GM13977 (cell line): ENCODE measurements at regions not wholly inside any gene's neighbourhood (a gene's known extent, or its start where the extent isn't known, plus 50 kb on each side); places are given as distances from the start of the nearest gene placed in this dataset.

Source experiments
- DNase-seq: peaks from one replicate; pipeline ENCODE4 v3.0.0; 2012; ENCODE audit warnings: low spot score
- in situ Hi-C: fragments of 300-500 bp; cut with MboI; formaldehyde crosslinking; loops from one replicate; pipeline ENCODE4 v1.12.0; 2022; ENCODE audit warnings: low sequenced_read_pairs, low pct_unique_long_range_greater_than_20kb, mixed read lengths, inconsistent platforms; ENCODE audit not compliant: unreplicated experiment
- TF ChIP-seq, protein P1 (sequence below): IDR thresholded peaks from 2 replicates; pipeline ENCODE4 v1.5.1; 2012; ENCODE audit warnings: mild to moderate bottlenecking, control low read depth; ENCODE audit not compliant: insufficient read depth; ENCODE audit errors: extremely low read depth, missing control alignments

DNA sequence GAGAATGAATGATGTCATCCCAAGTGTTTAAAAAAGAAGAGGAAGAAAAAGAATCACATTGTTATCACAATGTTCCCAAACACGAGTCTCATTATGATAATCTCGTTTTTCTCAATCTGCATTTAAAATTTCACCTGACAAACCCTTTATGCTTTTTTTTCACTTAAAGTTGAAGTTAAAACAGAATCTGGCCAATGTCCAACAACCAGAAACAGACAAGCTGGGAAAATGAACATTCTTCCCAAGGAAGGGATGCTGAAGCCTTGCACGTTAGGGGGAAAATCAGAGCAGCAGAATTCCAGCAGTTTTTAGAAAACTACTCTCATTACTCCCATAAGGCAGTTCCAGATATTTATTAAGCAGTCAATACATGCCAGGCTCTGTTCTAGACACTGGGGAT, 245.3 kb downstream of the TMEM182 start:
- in situ Hi-C loops: no loop called here
- TF ChIP-seq, protein P1, sequence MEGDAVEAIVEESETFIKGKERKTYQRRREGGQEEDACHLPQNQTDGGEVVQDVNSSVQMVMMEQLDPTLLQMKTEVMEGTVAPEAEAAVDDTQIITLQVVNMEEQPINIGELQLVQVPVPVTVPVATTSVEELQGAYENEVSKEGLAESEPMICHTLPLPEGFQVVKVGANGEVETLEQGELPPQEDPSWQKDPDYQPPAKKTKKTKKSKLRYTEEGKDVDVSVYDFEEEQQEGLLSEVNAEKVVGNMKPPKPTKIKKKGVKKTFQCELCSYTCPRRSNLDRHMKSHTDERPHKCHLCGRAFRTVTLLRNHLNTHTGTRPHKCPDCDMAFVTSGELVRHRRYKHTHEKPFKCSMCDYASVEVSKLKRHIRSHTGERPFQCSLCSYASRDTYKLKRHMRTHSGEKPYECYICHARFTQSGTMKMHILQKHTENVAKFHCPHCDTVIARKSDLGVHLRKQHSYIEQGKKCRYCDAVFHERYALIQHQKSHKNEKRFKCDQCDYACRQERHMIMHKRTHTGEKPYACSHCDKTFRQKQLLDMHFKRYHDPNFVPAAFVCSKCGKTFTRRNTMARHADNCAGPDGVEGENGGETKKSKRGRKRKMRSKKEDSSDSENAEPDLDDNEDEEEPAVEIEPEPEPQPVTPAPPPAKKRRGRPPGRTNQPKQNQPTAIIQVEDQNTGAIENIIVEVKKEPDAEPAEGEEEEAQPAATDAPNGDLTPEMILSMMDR: no peak
- DNase-seq: no peak

DNA sequence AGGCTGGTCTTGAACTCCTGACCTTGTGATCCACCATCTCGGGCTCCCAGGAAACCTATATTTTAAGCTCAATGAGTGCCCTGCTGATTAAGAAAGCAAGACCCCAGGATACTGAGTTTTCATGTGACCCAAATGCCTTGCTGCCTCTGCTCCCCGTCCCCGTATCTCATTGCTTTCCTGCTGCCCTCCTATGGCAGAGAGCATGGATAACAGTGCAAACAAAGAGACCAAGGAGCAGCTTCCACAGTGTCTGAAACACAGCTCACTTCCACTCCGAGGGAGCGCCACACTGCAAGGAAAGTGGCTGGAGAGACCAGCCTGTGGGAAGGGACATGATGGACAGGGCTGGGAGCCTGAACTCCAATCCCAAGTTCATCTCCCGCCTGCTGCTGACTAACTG, 246.8 kb downstream of the TMEM182 start:
- TF ChIP-seq, protein P1: no peak
- in situ Hi-C loops: no loop called here
- DNase-seq: no peak

DNA sequence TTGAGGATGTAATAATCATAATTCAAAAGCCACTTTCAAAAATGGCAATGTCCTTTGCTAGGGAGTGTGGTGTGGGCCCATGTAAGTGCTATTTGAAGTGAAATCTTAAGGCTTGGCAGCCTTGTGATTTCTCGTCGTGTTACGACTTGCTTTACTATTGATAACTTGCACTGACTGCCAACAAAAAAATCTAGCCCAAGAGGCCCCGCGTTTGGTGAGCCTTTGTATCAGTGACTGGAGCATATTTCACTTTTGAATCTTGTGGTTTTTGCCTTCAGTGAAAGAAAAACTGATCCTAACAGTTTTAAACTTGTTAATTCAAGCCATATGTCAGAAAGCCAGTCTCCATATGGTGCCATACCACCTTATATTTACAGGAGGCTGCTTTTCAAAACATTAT, 248.0 kb downstream of the TMEM182 start:
- in situ Hi-C loops: no loop called here
- no peak for DNase-seq
- TF ChIP-seq, protein P1: no peak

DNA sequence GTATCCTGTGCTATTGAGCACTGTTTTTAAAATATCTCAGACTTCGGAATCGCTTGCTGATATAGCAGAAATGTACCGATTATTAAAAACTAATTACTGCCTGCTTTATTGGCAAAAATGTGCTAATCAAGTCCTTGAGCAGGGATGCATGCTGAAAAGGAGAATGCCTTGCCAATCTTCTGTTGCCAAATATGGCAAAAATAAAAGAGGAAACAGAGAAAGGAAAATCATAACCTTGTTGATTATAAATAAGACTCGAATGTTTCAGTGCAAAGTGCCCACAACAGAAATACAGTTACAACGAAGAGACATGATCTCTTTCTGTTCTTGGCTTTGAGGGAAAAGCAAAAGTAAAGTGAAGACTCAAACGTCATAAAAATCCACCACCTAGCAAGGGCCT, 248.5 kb downstream of the TMEM182 start:
- TF ChIP-seq, protein P1: no peak
- no peak for DNase-seq
- in situ Hi-C loops: no loop called here

DNA sequence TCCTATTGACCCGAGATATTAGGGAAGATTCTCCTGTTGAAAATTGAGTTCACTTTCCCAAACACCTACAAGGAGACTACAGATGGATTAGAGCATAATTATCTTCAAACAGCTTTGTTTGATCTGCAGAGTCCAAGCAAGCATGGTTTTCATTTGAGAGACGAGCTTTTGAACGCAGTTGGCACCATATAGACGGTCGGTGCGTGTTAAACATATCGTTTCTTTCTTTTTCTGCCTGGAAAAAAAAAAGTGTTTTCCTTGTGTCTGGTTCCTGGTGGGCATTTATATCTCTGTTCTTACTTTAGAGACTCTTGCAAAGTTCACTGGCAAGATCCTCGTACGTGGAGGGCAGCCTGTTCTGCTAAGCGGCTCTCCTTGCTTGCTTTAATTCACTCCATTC, 248.9 kb downstream of the TMEM182 start:
- in situ Hi-C loops: no loop called here
- TF ChIP-seq, protein P1: no peak
- no peak for DNase-seq

DNA sequence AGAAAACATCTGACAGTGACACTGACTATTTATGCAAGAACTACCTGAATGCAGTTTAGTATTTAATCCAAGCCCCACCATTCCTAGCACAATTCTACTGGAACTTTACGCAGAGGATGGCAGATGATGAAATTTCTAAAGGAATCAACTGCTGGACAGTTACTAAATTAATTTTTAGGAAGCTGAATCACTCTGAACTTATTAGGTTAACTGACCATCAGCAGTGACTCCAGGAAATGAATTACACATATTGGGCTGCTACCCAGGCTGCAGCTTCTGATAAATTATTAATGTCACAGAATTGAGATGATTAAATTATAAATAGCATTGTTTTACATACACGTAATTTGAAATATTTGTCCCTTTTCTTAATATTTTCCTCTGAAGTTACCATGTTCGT, 250.8 kb downstream of the TMEM182 start:
- in situ Hi-C loops: no loop called here
- no peak for DNase-seq
- TF ChIP-seq, protein P1: no peak

DNA sequence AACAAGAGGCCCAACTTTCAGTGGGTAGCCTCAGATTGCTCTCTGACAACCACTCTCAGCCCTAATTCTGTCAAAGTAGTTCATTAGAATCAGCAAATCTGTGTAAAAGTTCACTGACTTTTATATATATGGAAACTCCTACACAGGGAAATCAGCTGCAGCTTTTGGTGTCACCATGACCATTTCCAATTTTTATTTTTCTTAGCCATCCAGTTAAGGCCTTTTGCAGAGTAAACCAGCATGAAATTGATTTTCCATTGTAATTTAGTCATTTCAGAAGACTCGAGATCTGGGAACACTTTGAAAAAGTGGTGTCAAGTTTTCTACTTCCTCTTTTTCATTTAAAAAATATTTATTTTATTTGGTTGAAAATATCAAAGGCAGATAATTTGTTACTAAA, 263.2 kb downstream of the TMEM182 start:
- DNase-seq: no peak
- in situ Hi-C loops: no loop called here
- TF ChIP-seq, protein P1: no peak
